ENCODE measurements at regions not wholly inside any gene's neighbourhood (a gene's known extent, or its start where the extent isn't known, plus 50 kb on each side); places are given as distances from the start of the nearest gene placed in this dataset.

DNA sequence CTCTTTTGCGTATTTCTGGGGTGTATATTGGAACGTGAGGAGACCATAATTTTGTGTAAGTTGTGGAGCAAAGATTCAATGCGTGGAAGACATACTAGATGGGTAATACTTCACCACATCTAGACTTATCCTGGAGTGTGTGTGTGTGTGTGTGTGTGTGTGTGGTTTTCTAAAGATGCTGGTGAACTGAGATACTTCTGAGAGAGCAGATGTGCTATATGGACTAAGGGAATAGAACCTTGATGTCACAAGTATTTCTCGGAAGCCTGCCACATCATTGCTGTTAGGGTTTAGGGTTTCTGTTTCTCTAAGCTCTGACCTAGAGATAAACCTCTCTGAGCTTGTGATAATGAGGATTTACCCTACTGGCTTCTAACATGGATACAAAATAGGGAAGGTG is 138.8 kb downstream of the DACT1 start:
- intact Hi-C loops (cut with DNase I; ENCODE audit: low total_unique reads), result no loop called here
- 91 to 98% (median 94%) methylated on average over 4 of the region's 4 CpGs for WGBS, 5 donors
- DNase-seq, result no peak
- H3K4me1 ChIP-seq, result no peaks in the 10 kb centered on the region
- no peaks in the 10 kb centered on the region for H3K27me3 ChIP-seq (replicated peaks in 1 of 7)
- no peaks in the 10 kb centered on the region for H3K9me3 ChIP-seq
- no peaks in the 10 kb centered on the region for H3K36me3 ChIP-seq
- no peak overlapping the region for H3K4me3 ChIP-seq
- no peak overlapping the region for H3K27ac ChIP-seq
- no peak for TF ChIP-seq POLR2A (IDR thresholded peaks at IDR 0.05)
- TF ChIP-seq, protein P1, sequence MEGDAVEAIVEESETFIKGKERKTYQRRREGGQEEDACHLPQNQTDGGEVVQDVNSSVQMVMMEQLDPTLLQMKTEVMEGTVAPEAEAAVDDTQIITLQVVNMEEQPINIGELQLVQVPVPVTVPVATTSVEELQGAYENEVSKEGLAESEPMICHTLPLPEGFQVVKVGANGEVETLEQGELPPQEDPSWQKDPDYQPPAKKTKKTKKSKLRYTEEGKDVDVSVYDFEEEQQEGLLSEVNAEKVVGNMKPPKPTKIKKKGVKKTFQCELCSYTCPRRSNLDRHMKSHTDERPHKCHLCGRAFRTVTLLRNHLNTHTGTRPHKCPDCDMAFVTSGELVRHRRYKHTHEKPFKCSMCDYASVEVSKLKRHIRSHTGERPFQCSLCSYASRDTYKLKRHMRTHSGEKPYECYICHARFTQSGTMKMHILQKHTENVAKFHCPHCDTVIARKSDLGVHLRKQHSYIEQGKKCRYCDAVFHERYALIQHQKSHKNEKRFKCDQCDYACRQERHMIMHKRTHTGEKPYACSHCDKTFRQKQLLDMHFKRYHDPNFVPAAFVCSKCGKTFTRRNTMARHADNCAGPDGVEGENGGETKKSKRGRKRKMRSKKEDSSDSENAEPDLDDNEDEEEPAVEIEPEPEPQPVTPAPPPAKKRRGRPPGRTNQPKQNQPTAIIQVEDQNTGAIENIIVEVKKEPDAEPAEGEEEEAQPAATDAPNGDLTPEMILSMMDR (IDR thresholded peaks at IDR 0.05 in 8 of 11, conservative IDR thresholded peaks at IDR 0.05 in 3 of 11), result no peak
- no peak for TF ChIP-seq POLR2AphosphoS5 (IDR thresholded peaks at IDR 0.05)

DNA sequence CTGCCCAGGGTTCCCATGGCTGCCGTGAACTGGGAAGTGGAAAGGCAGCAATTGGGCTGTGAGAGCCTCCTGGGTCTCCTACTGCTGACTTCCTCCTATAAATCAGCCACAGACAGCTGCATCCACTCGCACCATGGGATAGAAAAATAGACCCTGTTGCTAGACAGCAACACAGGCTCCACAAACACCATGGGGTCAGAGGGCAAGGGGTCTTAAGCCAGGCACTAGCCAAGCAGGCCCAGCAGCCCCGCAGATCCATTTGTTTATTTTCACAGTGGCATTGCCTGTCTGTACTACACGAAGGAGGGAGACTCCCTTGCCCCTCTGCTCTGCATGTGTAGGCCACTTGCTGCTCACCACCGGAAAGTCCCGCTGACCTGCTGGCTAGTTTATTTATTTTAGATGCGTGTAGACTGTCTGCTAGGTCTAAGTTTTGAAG is 139.8 kb downstream of the DACT1 start:
- no peak for TF ChIP-seq POLR2AphosphoS5 (IDR thresholded peaks at IDR 0.05)
- TF ChIP-seq, protein P1 (IDR thresholded peaks at IDR 0.05 in 8 of 11, conservative IDR thresholded peaks at IDR 0.05 in 3 of 11), result no peak
- no peaks in the 10 kb centered on the region for H3K27me3 ChIP-seq (replicated peaks in 1 of 7)
- 53 to 66% (median 56%) methylated on average over 7 of the region's 7 CpGs for WGBS, 5 donors
- no peak overlapping the region for H3K4me3 ChIP-seq
- no peaks in the 10 kb centered on the region for H3K4me1 ChIP-seq
- no peaks in the 10 kb centered on the region for H3K9me3 ChIP-seq
- no peak for DNase-seq
- no peaks in the 10 kb centered on the region for H3K36me3 ChIP-seq
- intact Hi-C loops (cut with DNase I; ENCODE audit: low total_unique reads), result no loop called here
- H3K27ac ChIP-seq, result no peak overlapping the region

DNA sequence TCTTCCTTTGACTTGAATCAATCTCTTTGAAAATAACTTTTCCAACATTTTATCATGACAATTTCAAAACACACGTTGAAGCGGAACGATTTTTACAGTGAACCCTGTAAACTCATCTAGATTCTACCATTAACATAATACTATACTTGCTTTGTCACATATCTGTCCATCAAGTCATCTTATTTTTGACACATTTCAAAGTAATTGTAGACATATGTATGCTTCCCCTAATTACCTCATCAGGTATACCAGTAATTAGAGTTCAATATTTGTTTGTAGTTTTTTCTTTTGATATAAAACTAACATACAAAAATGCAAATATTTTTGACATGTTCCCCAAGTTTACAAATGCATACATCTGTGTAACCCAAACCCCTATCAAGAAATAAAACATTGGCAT is 140.4 kb downstream of the DACT1 start:
- H3K4me1 ChIP-seq, result no peaks in the 10 kb centered on the region
- no peak for DNase-seq
- no peak for TF ChIP-seq POLR2A (IDR thresholded peaks at IDR 0.05)
- no peak for TF ChIP-seq POLR2AphosphoS5 (IDR thresholded peaks at IDR 0.05)
- TF ChIP-seq, protein P1 (IDR thresholded peaks at IDR 0.05 in 8 of 11, conservative IDR thresholded peaks at IDR 0.05 in 3 of 11), result no peak
- intact Hi-C loops (cut with DNase I; ENCODE audit: low total_unique reads), result no loop called here
- 88 to 95% (median 91%) methylated on average over 3 of the region's 3 CpGs for WGBS, 5 donors
- H3K27ac ChIP-seq, result no peak overlapping the region
- H3K27me3 ChIP-seq (replicated peaks in 1 of 7), result no peaks in the 10 kb centered on the region
- no peaks in the 10 kb centered on the region for H3K36me3 ChIP-seq
- no peak overlapping the region for H3K4me3 ChIP-seq
- no peaks in the 10 kb centered on the region for H3K9me3 ChIP-seq

DNA sequence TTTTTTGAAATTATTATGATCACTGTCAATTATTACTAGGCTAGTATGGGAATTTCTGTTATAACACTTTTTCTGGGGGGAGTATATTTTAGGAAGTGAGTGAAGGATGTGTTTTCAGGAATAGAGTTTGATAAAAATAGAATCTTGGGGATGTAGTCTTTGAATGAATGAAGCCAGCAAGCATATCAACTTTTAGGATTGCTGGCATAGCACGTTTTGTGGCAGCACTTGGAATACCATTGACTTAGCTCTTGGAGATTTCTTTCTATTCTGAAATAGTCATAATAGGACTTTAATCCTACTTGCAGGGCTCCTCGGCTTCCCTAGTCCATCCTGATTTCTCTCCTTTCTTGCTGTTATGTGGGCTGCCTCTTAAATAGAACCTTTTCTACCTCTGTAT is 141.6 kb downstream of the DACT1 start:
- Histone ChIP-seq H3K4me1 (no peaks in the 10 kb centered on the region), H3K4me3 (no peak overlapping the region), H3K9me3 (no peaks in the 10 kb centered on the region), H3K27ac (no peak overlapping the region), H3K36me3 (no peaks in the 10 kb centered on the region), H3K27me3 (replicated peaks in 1 of 7) (no peaks in the 10 kb centered on the region)
- DNase-seq, result no peak
- WGBS, 5 donors, result 71 to 81% (median 77%) methylated on average over 2 of the region's 2 CpGs
- intact Hi-C loops (cut with DNase I; ENCODE audit: low total_unique reads), result no loop called here
- TF ChIP-seq, protein P1 (IDR thresholded peaks at IDR 0.05 in 8 of 11, conservative IDR thresholded peaks at IDR 0.05 in 3 of 11), result no peak
- no peak for TF ChIP-seq POLR2A (IDR thresholded peaks at IDR 0.05)
- no peak for TF ChIP-seq POLR2AphosphoS5 (IDR thresholded peaks at IDR 0.05)
